ENCODE measurements at regions not wholly inside any gene's neighbourhood (a gene's known extent, or its start where the extent isn't known, plus 50 kb on each side); places are given as distances from the start of the nearest gene placed in this dataset.

DNA sequence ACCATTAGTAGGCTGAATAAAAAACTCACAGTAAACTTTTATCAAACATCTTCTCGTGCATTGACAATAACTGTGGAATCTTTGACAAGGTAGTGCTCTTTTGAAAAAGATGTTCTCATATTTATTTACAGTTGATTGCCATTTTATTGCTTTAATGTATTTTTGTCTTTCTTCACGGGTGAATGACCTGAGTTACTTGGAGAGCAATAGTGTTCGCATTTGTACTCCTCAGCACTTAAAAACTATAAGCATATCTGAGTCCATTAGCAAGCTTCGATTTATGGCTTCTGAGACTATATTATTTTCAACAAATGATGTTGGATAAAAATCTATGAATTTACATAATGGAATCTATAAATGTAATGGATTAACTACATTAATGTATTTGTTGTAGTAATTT, 1012.3 kb downstream of the CDH9 start:
- TF ChIP-seq, protein P1, sequence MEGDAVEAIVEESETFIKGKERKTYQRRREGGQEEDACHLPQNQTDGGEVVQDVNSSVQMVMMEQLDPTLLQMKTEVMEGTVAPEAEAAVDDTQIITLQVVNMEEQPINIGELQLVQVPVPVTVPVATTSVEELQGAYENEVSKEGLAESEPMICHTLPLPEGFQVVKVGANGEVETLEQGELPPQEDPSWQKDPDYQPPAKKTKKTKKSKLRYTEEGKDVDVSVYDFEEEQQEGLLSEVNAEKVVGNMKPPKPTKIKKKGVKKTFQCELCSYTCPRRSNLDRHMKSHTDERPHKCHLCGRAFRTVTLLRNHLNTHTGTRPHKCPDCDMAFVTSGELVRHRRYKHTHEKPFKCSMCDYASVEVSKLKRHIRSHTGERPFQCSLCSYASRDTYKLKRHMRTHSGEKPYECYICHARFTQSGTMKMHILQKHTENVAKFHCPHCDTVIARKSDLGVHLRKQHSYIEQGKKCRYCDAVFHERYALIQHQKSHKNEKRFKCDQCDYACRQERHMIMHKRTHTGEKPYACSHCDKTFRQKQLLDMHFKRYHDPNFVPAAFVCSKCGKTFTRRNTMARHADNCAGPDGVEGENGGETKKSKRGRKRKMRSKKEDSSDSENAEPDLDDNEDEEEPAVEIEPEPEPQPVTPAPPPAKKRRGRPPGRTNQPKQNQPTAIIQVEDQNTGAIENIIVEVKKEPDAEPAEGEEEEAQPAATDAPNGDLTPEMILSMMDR (IDR thresholded peaks at IDR 0.05), result no peak
- no peak for TF ChIP-seq POLR2A (IDR thresholded peaks at IDR 0.05)
- no peak for TF ChIP-seq POLR2AphosphoS5 (IDR thresholded peaks at IDR 0.05)

All from suprapubic skin (tissue), 4 donors.